ENCODE measurements at regions not wholly inside any gene's neighbourhood (a gene's known extent, or its start where the extent isn't known, plus 50 kb on each side); places are given as distances from the start of the nearest gene placed in this dataset.

- Mint-ChIP-seq H3K4me1 (no peaks in the 10 kb centered on the region), H3K9me3 (peaks cover 0 to 27% (median 13%) of the 10 kb centered on the region in 6 donors), H3K27me3 (ENCODE audit: low read depth in 3 of 3) (peaks cover 0 to 1% (median 0%) of the 10 kb centered on the region in 3 donors), H3K36me3 (no peaks in the 10 kb centered on the region), H3K27ac (no peak overlapping the region), H3K4me3 (no peak overlapping the region)
- DNase-seq: no peak
Measured at GRCh38 chr1:73953586-73953985, 244.4 kb downstream of the LRRIQ3 start.

GRCh38 chr1:73953186-73953585 is 244.8 kb downstream of the LRRIQ3 start:
- peaks cover 0 to 1% (median 0%) of the 10 kb centered on the region in 3 donors for H3K27me3 Mint-ChIP-seq (ENCODE audit: low read depth in 3 of 3)
- H3K4me1 Mint-ChIP-seq: no peaks in the 10 kb centered on the region
- H3K9me3 Mint-ChIP-seq: peaks cover 0 to 23% (median 11%) of the 10 kb centered on the region in 6 donors
- H3K4me3 Mint-ChIP-seq: no peak overlapping the region
- no peak overlapping the region for H3K27ac Mint-ChIP-seq
- H3K36me3 Mint-ChIP-seq: no peaks in the 10 kb centered on the region
- DNase-seq: no peak

GRCh38 chr1:73948055-73948454 is 249.9 kb downstream of the LRRIQ3 start:
- Mint-ChIP-seq H3K4me1 (no peaks in the 10 kb centered on the region), H3K27ac (no peak overlapping the region), H3K36me3 (no peaks in the 10 kb centered on the region), H3K4me3 (no peak overlapping the region), H3K27me3 (ENCODE audit: low read depth in 3 of 3) (no peaks in the 10 kb centered on the region), H3K9me3 (peaks cover 0 to 13% (median 4%) of the 10 kb centered on the region in 6 donors)
- no peak for DNase-seq

- no peak overlapping the region for H3K4me3 Mint-ChIP-seq
- no peaks in the 10 kb centered on the region for H3K27me3 Mint-ChIP-seq (ENCODE audit: low read depth in 3 of 3)
- peaks cover 0 to 15% (median 4%) of the 10 kb centered on the region in 6 donors for H3K9me3 Mint-ChIP-seq
- no peak overlapping the region for H3K27ac Mint-ChIP-seq
- no peaks in the 10 kb centered on the region for H3K36me3 Mint-ChIP-seq
- no peak for DNase-seq
- H3K4me1 Mint-ChIP-seq: no peaks in the 10 kb centered on the region
Measured at GRCh38 chr1:73947009-73947408, 251.0 kb downstream of the LRRIQ3 start.

GRCh38 chr1:73943270-73943669 is 254.7 kb downstream of the LRRIQ3 start:
- H3K4me1 Mint-ChIP-seq: no peaks in the 10 kb centered on the region
- peaks cover 0 to 14% (median 4%) of the 10 kb centered on the region in 6 donors for H3K9me3 Mint-ChIP-seq
- no peaks in the 10 kb centered on the region for H3K27me3 Mint-ChIP-seq (ENCODE audit: low read depth in 3 of 3)
- H3K27ac Mint-ChIP-seq: no peak overlapping the region
- DNase-seq: no peak
- no peak overlapping the region for H3K4me3 Mint-ChIP-seq
- H3K36me3 Mint-ChIP-seq: no peaks in the 10 kb centered on the region

GRCh38 chr1:73930293-73930692 is 267.7 kb downstream of the LRRIQ3 start:
- DNase-seq: no peak
- Mint-ChIP-seq H3K4me1 (no peaks in the 10 kb centered on the region), H3K36me3 (no peaks in the 10 kb centered on the region), H3K27ac (no peak overlapping the region), H3K9me3 (peaks cover 4 to 25% (median 8%) of the 10 kb centered on the region in 6 donors), H3K27me3 (ENCODE audit: low read depth in 3 of 3) (no peaks in the 10 kb centered on the region), H3K4me3 (no peak overlapping the region)

GRCh38 chr1:73914951-73915350 is 283.0 kb downstream of the LRRIQ3 start:
- peaks cover 0 to 3% (median 0%) of the 10 kb centered on the region in 3 donors for H3K27me3 Mint-ChIP-seq (ENCODE audit: low read depth in 3 of 3)
- no peak overlapping the region for H3K27ac Mint-ChIP-seq
- DNase-seq: no peak
- peaks cover 7 to 44% (median 22%) of the 10 kb centered on the region in 6 donors for H3K9me3 Mint-ChIP-seq
- H3K4me3 Mint-ChIP-seq: no peak overlapping the region
- no peaks in the 10 kb centered on the region for H3K4me1 Mint-ChIP-seq
- H3K36me3 Mint-ChIP-seq: peaks cover 0 to 3% (median 0%) of the 10 kb centered on the region in 3 donors

- H3K4me3 Mint-ChIP-seq: no peak overlapping the region
- DNase-seq: no peak
- no peak overlapping the region for H3K27ac Mint-ChIP-seq
- no peaks in the 10 kb centered on the region for H3K4me1 Mint-ChIP-seq
- H3K36me3 Mint-ChIP-seq: peaks cover 0 to 3% (median 0%) of the 10 kb centered on the region in 3 donors
- peaks cover 8 to 38% (median 22%) of the 10 kb centered on the region in 6 donors for H3K9me3 Mint-ChIP-seq
- peaks cover 0 to 3% (median 0%) of the 10 kb centered on the region in 3 donors for H3K27me3 Mint-ChIP-seq (ENCODE audit: low read depth in 3 of 3)
Measured at GRCh38 chr1:73913025-73913424, 285.0 kb downstream of the LRRIQ3 start.

- H3K27ac Mint-ChIP-seq: no peak overlapping the region
- H3K4me3 Mint-ChIP-seq: no peak overlapping the region
- peaks cover 8 to 38% (median 25%) of the 10 kb centered on the region in 6 donors for H3K9me3 Mint-ChIP-seq
- H3K36me3 Mint-ChIP-seq: peaks cover 0 to under 1% (median 0%) of the 10 kb centered on the region in 3 donors
- no peaks in the 10 kb centered on the region for H3K4me1 Mint-ChIP-seq
- no peak for DNase-seq
- H3K27me3 Mint-ChIP-seq (ENCODE audit: low read depth in 3 of 3): peaks cover 0 to 3% (median 0%) of the 10 kb centered on the region in 3 donors
Measured at GRCh38 chr1:73911849-73912248, 286.1 kb downstream of the LRRIQ3 start.

GRCh38 chr1:73910466-73910865 is 287.5 kb downstream of the LRRIQ3 start:
- H3K4me3 Mint-ChIP-seq: no peak overlapping the region
- no peak overlapping the region for H3K27ac Mint-ChIP-seq
- no peaks in the 10 kb centered on the region for H3K4me1 Mint-ChIP-seq
- H3K36me3 Mint-ChIP-seq: no peaks in the 10 kb centered on the region
- H3K9me3 Mint-ChIP-seq: peaks cover 10 to 38% (median 25%) of the 10 kb centered on the region in 6 donors
- H3K27me3 Mint-ChIP-seq (ENCODE audit: low read depth in 3 of 3): peaks cover 0 to 3% (median 0%) of the 10 kb centered on the region in 3 donors
- no peak for DNase-seq

GRCh38 chr1:73910062-73910461 is 287.9 kb downstream of the LRRIQ3 start:
- H3K36me3 Mint-ChIP-seq: no peaks in the 10 kb centered on the region
- DNase-seq: no peak
- no peak overlapping the region for H3K4me3 Mint-ChIP-seq
- no peak overlapping the region for H3K27ac Mint-ChIP-seq
- no peaks in the 10 kb centered on the region for H3K4me1 Mint-ChIP-seq
- H3K27me3 Mint-ChIP-seq (ENCODE audit: low read depth in 3 of 3): peaks cover 0 to 3% (median 0%) of the 10 kb centered on the region in 3 donors
- H3K9me3 Mint-ChIP-seq: peaks cover 10 to 38% (median 25%) of the 10 kb centered on the region in 6 donors

GRCh38 chr1:73909043-73909562 is 288.9 kb downstream of the LRRIQ3 start:
- H3K27me3 Mint-ChIP-seq (ENCODE audit: low read depth in 3 of 3): peaks cover 0 to 3% (median 0%) of the 10 kb centered on the region in 3 donors
- no peaks in the 10 kb centered on the region for H3K36me3 Mint-ChIP-seq
- no peak overlapping the region for H3K27ac Mint-ChIP-seq
- peaks cover 10 to 38% (median 22%) of the 10 kb centered on the region in 6 donors for H3K9me3 Mint-ChIP-seq
- no peaks in the 10 kb centered on the region for H3K4me1 Mint-ChIP-seq
- no peak overlapping the region for H3K4me3 Mint-ChIP-seq
- no peak for DNase-seq

GRCh38 chr1:73907051-73907450 is 290.9 kb downstream of the LRRIQ3 start:
- no peaks in the 10 kb centered on the region for H3K27me3 Mint-ChIP-seq (ENCODE audit: low read depth in 3 of 3)
- H3K27ac Mint-ChIP-seq: no peak overlapping the region
- DNase-seq: no peak
- no peaks in the 10 kb centered on the region for H3K4me1 Mint-ChIP-seq
- H3K4me3 Mint-ChIP-seq: no peak overlapping the region
- no peaks in the 10 kb centered on the region for H3K36me3 Mint-ChIP-seq
- peaks cover 5 to 30% (median 13%) of the 10 kb centered on the region in 6 donors for H3K9me3 Mint-ChIP-seq

GRCh38 chr1:73903092-73903491 is 294.9 kb downstream of the LRRIQ3 start:
- Mint-ChIP-seq H3K36me3 (no peaks in the 10 kb centered on the region), H3K27ac (no peak overlapping the region), H3K4me1 (no peaks in the 10 kb centered on the region), H3K27me3 (ENCODE audit: low read depth in 3 of 3) (no peaks in the 10 kb centered on the region), H3K9me3 (peaks cover 3 to 14% (median 5%) of the 10 kb centered on the region in 6 donors), H3K4me3 (no peak overlapping the region)
- no peak for DNase-seq

- no peak for DNase-seq
- Mint-ChIP-seq H3K9me3 (peaks cover 2 to 7% (median 4%) of the 10 kb centered on the region in 6 donors), H3K27me3 (ENCODE audit: low read depth in 3 of 3) (no peaks in the 10 kb centered on the region), H3K4me3 (no peak overlapping the region), H3K27ac (no peak overlapping the region), H3K36me3 (no peaks in the 10 kb centered on the region), H3K4me1 (no peaks in the 10 kb centered on the region)
Measured at GRCh38 chr1:73901738-73902137, 296.2 kb downstream of the LRRIQ3 start.

All from immature natural killer cell (primary cell).